ENCODE measurements at regions not wholly inside any gene's neighbourhood (a gene's known extent, or its start where the extent isn't known, plus 50 kb on each side); places are given as distances from the start of the nearest gene placed in this dataset.

DNA sequence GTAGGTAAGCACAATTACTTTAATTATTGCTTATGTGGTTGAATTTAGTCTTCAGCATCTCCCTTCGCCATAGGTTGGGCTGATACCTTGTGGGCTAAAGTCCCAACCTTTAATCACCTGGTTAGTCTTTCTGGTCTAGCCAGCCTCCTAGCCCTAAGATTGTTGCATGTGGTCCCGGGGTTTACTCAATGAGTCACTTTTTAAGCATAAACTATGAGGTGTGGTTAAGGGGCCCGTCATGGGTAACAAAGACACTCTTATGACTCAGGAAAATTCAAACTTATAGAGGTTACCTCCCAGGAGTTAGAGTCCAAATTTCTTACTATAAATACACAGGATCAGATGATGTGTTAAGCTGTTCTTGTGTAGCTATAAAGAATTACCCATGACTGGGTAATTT, 841.6 kb downstream of the TRIB2 start (continued):
- no peak for TF ChIP-seq TCF3 (IDR thresholded peaks at IDR 0.05; ENCODE audit: borderline replicate concordance, insufficient read depth, low read depth, low read length)
- TF ChIP-seq CHD1 (IDR thresholded peaks at IDR 0.05; ENCODE audit: low read depth, low read length), result no peak
- no peak for TF ChIP-seq NFYB (IDR thresholded peaks at IDR 0.05; ENCODE audit: insufficient read depth, low read depth, low read length)
- peak; percentile 57 for TF ChIP-seq SKIL (IDR thresholded peaks at IDR 0.05; ENCODE audit: low read depth, poor library complexity, severe bottlenecking)
- no peak for TF ChIP-seq NRF1 (conservative IDR thresholded peaks at IDR 0.05; ENCODE audit: low read depth, low read length)
- TF ChIP-seq, protein P1, sequence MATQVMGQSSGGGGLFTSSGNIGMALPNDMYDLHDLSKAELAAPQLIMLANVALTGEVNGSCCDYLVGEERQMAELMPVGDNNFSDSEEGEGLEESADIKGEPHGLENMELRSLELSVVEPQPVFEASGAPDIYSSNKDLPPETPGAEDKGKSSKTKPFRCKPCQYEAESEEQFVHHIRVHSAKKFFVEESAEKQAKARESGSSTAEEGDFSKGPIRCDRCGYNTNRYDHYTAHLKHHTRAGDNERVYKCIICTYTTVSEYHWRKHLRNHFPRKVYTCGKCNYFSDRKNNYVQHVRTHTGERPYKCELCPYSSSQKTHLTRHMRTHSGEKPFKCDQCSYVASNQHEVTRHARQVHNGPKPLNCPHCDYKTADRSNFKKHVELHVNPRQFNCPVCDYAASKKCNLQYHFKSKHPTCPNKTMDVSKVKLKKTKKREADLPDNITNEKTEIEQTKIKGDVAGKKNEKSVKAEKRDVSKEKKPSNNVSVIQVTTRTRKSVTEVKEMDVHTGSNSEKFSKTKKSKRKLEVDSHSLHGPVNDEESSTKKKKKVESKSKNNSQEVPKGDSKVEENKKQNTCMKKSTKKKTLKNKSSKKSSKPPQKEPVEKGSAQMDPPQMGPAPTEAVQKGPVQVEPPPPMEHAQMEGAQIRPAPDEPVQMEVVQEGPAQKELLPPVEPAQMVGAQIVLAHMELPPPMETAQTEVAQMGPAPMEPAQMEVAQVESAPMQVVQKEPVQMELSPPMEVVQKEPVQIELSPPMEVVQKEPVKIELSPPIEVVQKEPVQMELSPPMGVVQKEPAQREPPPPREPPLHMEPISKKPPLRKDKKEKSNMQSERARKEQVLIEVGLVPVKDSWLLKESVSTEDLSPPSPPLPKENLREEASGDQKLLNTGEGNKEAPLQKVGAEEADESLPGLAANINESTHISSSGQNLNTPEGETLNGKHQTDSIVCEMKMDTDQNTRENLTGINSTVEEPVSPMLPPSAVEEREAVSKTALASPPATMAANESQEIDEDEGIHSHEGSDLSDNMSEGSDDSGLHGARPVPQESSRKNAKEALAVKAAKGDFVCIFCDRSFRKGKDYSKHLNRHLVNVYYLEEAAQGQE (IDR thresholded peaks at IDR 0.05; ENCODE audit: low read depth, low read length), result no peak
- TF ChIP-seq NR2F1 (conservative IDR thresholded peaks at IDR 0.05), result peak; percentile 50; the same call in 1 of the 2 replicates
- TF ChIP-seq ZNF622 (IDR thresholded peaks at IDR 0.05), result no peak
- TF ChIP-seq TAF1 (IDR thresholded peaks at IDR 0.05; ENCODE audit: borderline replicate concordance, low read depth, low read length), result no peak
- no peak for TF ChIP-seq POU2F2 (IDR thresholded peaks at IDR 0.05; ENCODE audit: borderline replicate concordance, low read depth, low read length)
- TF ChIP-seq, protein P2, sequence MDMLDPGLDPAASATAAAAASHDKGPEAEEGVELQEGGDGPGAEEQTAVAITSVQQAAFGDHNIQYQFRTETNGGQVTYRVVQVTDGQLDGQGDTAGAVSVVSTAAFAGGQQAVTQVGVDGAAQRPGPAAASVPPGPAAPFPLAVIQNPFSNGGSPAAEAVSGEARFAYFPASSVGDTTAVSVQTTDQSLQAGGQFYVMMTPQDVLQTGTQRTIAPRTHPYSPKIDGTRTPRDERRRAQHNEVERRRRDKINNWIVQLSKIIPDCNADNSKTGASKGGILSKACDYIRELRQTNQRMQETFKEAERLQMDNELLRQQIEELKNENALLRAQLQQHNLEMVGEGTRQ (IDR thresholded peaks at IDR 0.05; ENCODE audit: borderline replicate concordance, low read depth, low read length), result no peak
- TF ChIP-seq SUPT20H (IDR thresholded peaks at IDR 0.05; ENCODE audit: borderline replicate concordance, control insufficient read depth, low read depth, low read length), result no peak
- TF ChIP-seq NFIC (IDR thresholded peaks at IDR 0.05; ENCODE audit: low read depth, low read length), result peak; percentile 81; the same call in 1 of the 2 replicates
- TF ChIP-seq ELK1 (IDR thresholded peaks at IDR 0.05; ENCODE audit: low read depth, low read length), result no peak
- no peak for TF ChIP-seq NFYA (IDR thresholded peaks at IDR 0.05; ENCODE audit: borderline replicate concordance, low read depth, low read length)
- no peak for TF ChIP-seq SIX5 (IDR thresholded peaks at IDR 0.05; ENCODE audit: low read depth, low read length, severe bottlenecking)
- peak; percentile 64 to 71; a peak in 3 of 4 replicates for TF ChIP-seq EP300 (IDR thresholded peaks at IDR 0.05; ENCODE audit: borderline replicate concordance in 1 of 2, control insufficient read depth in 1 of 2, low read depth in 2 of 2, low read length in 2 of 2)
- no peak for TF ChIP-seq ZNF207 (IDR thresholded peaks at IDR 0.05; ENCODE audit: borderline replicate concordance)
- TF ChIP-seq CREM (IDR thresholded peaks at IDR 0.05; ENCODE audit: low read depth), result peak; percentile 50; the same call in 1 of the 2 replicates
- no peak for TF ChIP-seq BHLHE40 (IDR thresholded peaks at IDR 0.05; ENCODE audit: borderline replicate concordance in 1 of 2, low read depth in 2 of 2, low read length in 1 of 2)
- no peak for TF ChIP-seq BCL3 (IDR thresholded peaks at IDR 0.05; ENCODE audit: borderline replicate concordance, insufficient read depth, low read depth, low read length, poor library complexity, severe bottlenecking)
